HG03432 (cell line): ENCODE measurements at regions not wholly inside any gene's neighbourhood (a gene's known extent, or its start where the extent isn't known, plus 50 kb on each side); places are given as distances from the start of the nearest gene placed in this dataset.
"Not testable (repeated sequence)": the region's sequence is repeated elsewhere in the genome, so short reads cannot be mapped to it uniquely, and the experiment has no call there.

ENCODE experiments used
- ATAC-seq: cut with Tn5 transposase; IDR thresholded peaks from one replicate; pipeline ENCODE4 v1.9.1; 2021; ENCODE audit warnings: mild to moderate bottlenecking, moderate library complexity; ENCODE audit not compliant: unreplicated experiment

- ATAC-seq: no peak
Observed at GRCh38 chr12:87196321-87196720, 832.9 kb downstream of the C12orf50 start.

- ATAC-seq: not testable (repeated sequence)
Observed at GRCh38 chr12:87194389-87194788, 834.8 kb downstream of the C12orf50 start.

GRCh38 chr12:87185367-87185766 is 843.8 kb downstream of the C12orf50 start:
- ATAC-seq: no peak

- ATAC-seq: no peak
Observed at GRCh38 chr12:87182696-87183233, 846.4 kb downstream of the C12orf50 start.

- ATAC-seq: no peak
Observed at GRCh38 chr12:87171356-87171755, 857.8 kb downstream of the C12orf50 start.

- no peak for ATAC-seq
Observed at GRCh38 chr12:87169010-87169409, 860.2 kb downstream of the C12orf50 start.

GRCh38 chr12:87165733-87166375 is 863.3 kb downstream of the C12orf50 start:
- ATAC-seq: no peak

GRCh38 chr12:87163122-87163521 is 866.1 kb downstream of the C12orf50 start:
- ATAC-seq: no peak

- no peak for ATAC-seq
Observed at GRCh38 chr12:87160848-87161601, 868.2 kb downstream of the C12orf50 start.

GRCh38 chr12:87157791-87158190 is 871.4 kb downstream of the C12orf50 start:
- no peak for ATAC-seq

- ATAC-seq: no peak
Observed at GRCh38 chr12:87155621-87156020, 873.6 kb downstream of the C12orf50 start.

- ATAC-seq: no peak
Observed at GRCh38 chr12:87152841-87153528, 876.2 kb downstream of the C12orf50 start.

GRCh38 chr12:87152075-87152474 is 877.1 kb downstream of the C12orf50 start:
- no peak for ATAC-seq

- ATAC-seq: peak; percentile 92
Observed at GRCh38 chr12:87150969-87151662, 878.1 kb downstream of the C12orf50 start.

- ATAC-seq: no peak
Observed at GRCh38 chr12:87142342-87142741, 886.2 kb upstream of the MGAT4C start.

GRCh38 chr12:87141091-87141490 is 884.9 kb upstream of the MGAT4C start:
- ATAC-seq: no peak

- no peak for ATAC-seq
Observed at GRCh38 chr12:87140262-87140661, 884.1 kb upstream of the MGAT4C start.

GRCh38 chr12:87137220-87137619 is 881.0 kb upstream of the MGAT4C start:
- no peak for ATAC-seq

GRCh38 chr12:87136330-87136976 is 880.3 kb upstream of the MGAT4C start:
- ATAC-seq: peak; percentile 46

GRCh38 chr12:87127272-87127671 is 871.1 kb upstream of the MGAT4C start:
- no peak for ATAC-seq

GRCh38 chr12:87121896-87122295 is 865.7 kb upstream of the MGAT4C start:
- no peak for ATAC-seq
